ENCODE measurements at regions not wholly inside any gene's neighbourhood (a gene's known extent, or its start where the extent isn't known, plus 50 kb on each side); places are given as distances from the start of the nearest gene placed in this dataset.

- Mint-ChIP-seq H3K4me3 (no peak overlapping the region), H3K4me1 (peaks cover 17% of the 10 kb centered on the region), H3K9me3 (no peaks in the 10 kb centered on the region), H3K36me3 (ENCODE audit: low read depth) (no peaks in the 10 kb centered on the region), H3K27me3 (no peaks in the 10 kb centered on the region), H3K27ac (no peak overlapping the region)
- DNase-seq (no peak), ATAC-seq (ENCODE audit: low read depth) (no peak)
- no peak for TF ChIP-seq CTCF (IDR thresholded peaks at IDR 0.05)
- ChIA-PET CTCF (no interaction called here), POLR2A (no interaction called here)
- intact Hi-C loops (cut with micrococcal nuclease): no loop called here
Measured at GRCh38 chr14:105937253-105938054, 411.1 kb downstream of the TMEM121 start.

- no peak overlapping the region for H3K27ac Mint-ChIP-seq
- H3K9me3 Mint-ChIP-seq: no peaks in the 10 kb centered on the region
- no peak for ATAC-seq (ENCODE audit: low read depth)
- intact Hi-C loops (cut with micrococcal nuclease): no loop called here
- ChIA-PET POLR2A (no interaction called here), CTCF (no interaction called here)
- TF ChIP-seq CTCF (IDR thresholded peaks at IDR 0.05): no peak
- H3K36me3 Mint-ChIP-seq (ENCODE audit: low read depth): no peaks in the 10 kb centered on the region
- no peak for DNase-seq
- no peak overlapping the region for H3K4me3 Mint-ChIP-seq
- H3K4me1 Mint-ChIP-seq: peaks cover 15% of the 10 kb centered on the region
- no peaks in the 10 kb centered on the region for H3K27me3 Mint-ChIP-seq
Measured at GRCh38 chr14:105938055-105938863, 411.9 kb downstream of the TMEM121 start.

- H3K9me3 Mint-ChIP-seq: no peaks in the 10 kb centered on the region
- no peak overlapping the region for H3K27ac Mint-ChIP-seq
- POLR2A ChIA-PET: interaction anchor here (0.7 kb wide), 1 partner anchor 15 kb away, joined by 8 read pairs; no protein-coding TSS in a partner anchor
- no peak for TF ChIP-seq CTCF (IDR thresholded peaks at IDR 0.05)
- no peaks in the 10 kb centered on the region for H3K36me3 Mint-ChIP-seq (ENCODE audit: low read depth)
- ATAC-seq (ENCODE audit: low read depth) (no peak), DNase-seq (no peak)
- H3K27me3 Mint-ChIP-seq: no peaks in the 10 kb centered on the region
- intact Hi-C loops (cut with micrococcal nuclease): no loop called here
- H3K4me3 Mint-ChIP-seq: no peak overlapping the region
- peaks cover 15% of the 10 kb centered on the region for H3K4me1 Mint-ChIP-seq
- CTCF ChIA-PET: no interaction called here
Measured at GRCh38 chr14:105938959-105939358, 412.6 kb downstream of the TMEM121 start.

- peak; percentile 37 for ATAC-seq (ENCODE audit: low read depth)
Measured at GRCh38 chr14:105939810-105940508, 413.6 kb downstream of the TMEM121 start.

More at GRCh38 chr14:105939810-105940508, 413.6 kb downstream of the TMEM121 start:
- ChIA-PET CTCF (no interaction called here), POLR2A (interaction anchor here (1.3 to 1.7 kb wide), 2 partner anchors 8 to 78 kb away, joined by 5 to 18 read pairs; no protein-coding TSS in a partner anchor)
- DNase-seq: no peak
- Mint-ChIP-seq H3K4me3 (no peak overlapping the region), H3K36me3 (ENCODE audit: low read depth) (no peaks in the 10 kb centered on the region), H3K9me3 (no peaks in the 10 kb centered on the region), H3K27ac (peak overlapping the region; percentile 46), H3K27me3 (no peaks in the 10 kb centered on the region), H3K4me1 (peaks cover 22% of the 10 kb centered on the region)
- intact Hi-C loops (cut with micrococcal nuclease): loop anchor here (10.0 kb wide), 2 partner anchors 265 to 405 kb away; no protein-coding TSS in a partner anchor
- TF ChIP-seq CTCF (IDR thresholded peaks at IDR 0.05): no peak
